PC-9 (cell line): ENCODE measurements at regions not wholly inside any gene's neighbourhood (a gene's known extent, or its start where the extent isn't known, plus 50 kb on each side); places are given as distances from the start of the nearest gene placed in this dataset.

Experiments used
- BruUV-seq: library from RNA; stranded (reverse); fragments of 400-500 nt; replicated peaks from 2 replicates; lab custom pipeline; 2021; lab: Mats Ljungman, UMichigan
- CTCF ChIA-PET: fragments of 300-600 bp; sonication (Branson Sonifier 250); formaldehyde crosslinking; loops from one replicate; lab custom pipeline; 2022; ENCODE audit warnings: antibody characterized with exemption; lab: Charles Lee
- POLR2A ChIA-PET: fragments of 300-600 bp; sonication (Branson Sonifier 250); formaldehyde crosslinking; loops from one replicate; lab custom pipeline; 2022; ENCODE audit warnings: antibody characterized with exemption; ENCODE audit not compliant: unreplicated experiment; lab: Charles Lee
- DNase-seq, 2 experiments: peaks; one replicate each; pipeline versions ENCODE4 v3.0.0 to v3.0.0-alpha.2; 2015 to 2022; ENCODE audit warnings: mixed read lengths in 1 of 2
- H2AFZ ChIP-seq: fragments of 200-600 bp; sonication (generic); 2 replicates; pipeline ENCODE4 v1.8.1; 2017; ENCODE audit warnings: antibody characterized with exemption
- H3F3A ChIP-seq: fragments of 200-600 bp; sonication (generic); 2 replicates; pipeline ENCODE4 v1.8.1; 2017; ENCODE audit warnings: antibody characterized with exemption, mild to moderate bottlenecking, low read depth; ENCODE audit not compliant: insufficient read depth
- H3K27ac ChIP-seq: fragments of 200-600 bp; sonication (generic); 2 replicates; pipeline ENCODE4 v1.6.1; 2016; ENCODE audit warnings: mixed run types
- H3K27me3 ChIP-seq: fragments of 200-600 bp; sonication (generic); 2 replicates; pipeline ENCODE4 v1.6.1; 2016; ENCODE audit warnings: low read depth, mixed run types; ENCODE audit not compliant: insufficient read depth
- H3K36me3 ChIP-seq: fragments of 200-600 bp; sonication (generic); 2 replicates; pipeline ENCODE4 v1.6.1; 2016; ENCODE audit warnings: low read depth, mixed run types
- H3K4me1 ChIP-seq: fragments of 200-600 bp; sonication (generic); replicated peaks from 2 replicates; pipeline ENCODE4 v1.6.1; 2016; ENCODE audit warnings: mixed run types; ENCODE audit not compliant: insufficient read depth
- H3K4me2 ChIP-seq: fragments of 200-600 bp; sonication (generic); 2 replicates; pipeline ENCODE4 v1.6.1; 2017; ENCODE audit warnings: mixed run types
- H3K4me3 ChIP-seq: fragments of 200-600 bp; sonication (generic); 2 replicates; pipeline ENCODE4 v1.6.1; 2016; ENCODE audit warnings: mixed run types
- H3K79me2 ChIP-seq: fragments of 200-600 bp; sonication (generic); 2 replicates; pipeline ENCODE4 v1.6.1; 2017; ENCODE audit warnings: low read depth, mixed run types
- H3K9me2 ChIP-seq: fragments of 200-600 bp; sonication (generic); 2 replicates; pipeline ENCODE4 v1.8.1; 2017; ENCODE audit warnings: mild to moderate bottlenecking; ENCODE audit not compliant: insufficient read depth
- H3K9me3 ChIP-seq: fragments of 200-600 bp; sonication (generic); 2 replicates; pipeline ENCODE4 v1.8.1; 2016; ENCODE audit warnings: low read depth; ENCODE audit not compliant: insufficient read depth
- H4K20me1 ChIP-seq: fragments of 200-600 bp; sonication (generic); 2 replicates; pipeline ENCODE4 v1.8.1; 2017; ENCODE audit not compliant: insufficient read depth
- EZH2 ChIP-seq: fragments of 200-600 bp; sonication (generic); IDR thresholded peaks from 2 replicates; pipeline ENCODE4 v1.8.0; 2017; ENCODE audit warnings: antibody characterized with exemption, low read depth
- intact Hi-C: fragments of 100-400 bp; cut with micrococcal nuclease; formaldehyde crosslinking; loops from one replicate; pipeline ENCODE4 v1.10.0; 2022; ENCODE audit not compliant: unreplicated experiment
- TF ChIP-seq, protein P1 (sequence below): fragments of 200-600 bp; sonication (generic); conservative IDR thresholded peaks from 2 replicates; pipeline ENCODE4 v1.6.1; 2017; ENCODE audit warnings: mixed run types, antibody characterized with exemption, mild to moderate bottlenecking, moderate library complexity

DNA sequence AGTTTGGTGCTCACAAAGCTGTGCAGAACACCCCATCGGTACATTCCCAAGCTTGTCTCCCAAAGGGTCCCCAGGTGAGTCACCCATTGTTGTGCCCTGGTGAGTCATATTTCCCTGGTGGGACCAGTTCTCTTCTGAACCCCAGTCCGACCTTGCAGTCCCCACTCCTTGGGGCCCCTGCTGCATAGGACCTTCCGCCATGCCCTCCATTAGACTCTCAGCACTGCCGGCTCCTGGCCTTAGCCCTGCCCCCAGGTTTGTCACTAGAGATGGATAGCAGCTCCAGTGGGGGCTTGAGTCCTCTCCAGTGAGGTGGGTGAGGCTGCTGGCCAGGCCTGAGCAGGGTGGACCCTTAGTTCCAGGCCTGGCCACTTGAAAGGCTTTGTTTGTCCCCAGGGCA lies 80.5 kb upstream of the MKI67 start:
- Histone ChIP-seq H3K4me3 (no peak overlapping the region), H3K4me2 (no peak overlapping the region), H4K20me1 (no peaks in the 10 kb centered on the region), H2AFZ (no peak overlapping the region), H3K9me3 (no peaks in the 10 kb centered on the region), H3F3A (no peaks in the 10 kb centered on the region), H3K36me3 (no peaks in the 10 kb centered on the region), H3K9me2 (no peaks in the 10 kb centered on the region), H3K27me3 (peaks cover 11% of the 10 kb centered on the region), H3K79me2 (no peaks in the 10 kb centered on the region), H3K27ac (no peak overlapping the region), H3K4me1 (no peaks in the 10 kb centered on the region)
- no peak for DNase-seq
- intact Hi-C loops = no loop called here
- BruUV-seq = no TSS peak
- POLR2A ChIA-PET = no interaction called here
- TF ChIP-seq, protein P1, sequence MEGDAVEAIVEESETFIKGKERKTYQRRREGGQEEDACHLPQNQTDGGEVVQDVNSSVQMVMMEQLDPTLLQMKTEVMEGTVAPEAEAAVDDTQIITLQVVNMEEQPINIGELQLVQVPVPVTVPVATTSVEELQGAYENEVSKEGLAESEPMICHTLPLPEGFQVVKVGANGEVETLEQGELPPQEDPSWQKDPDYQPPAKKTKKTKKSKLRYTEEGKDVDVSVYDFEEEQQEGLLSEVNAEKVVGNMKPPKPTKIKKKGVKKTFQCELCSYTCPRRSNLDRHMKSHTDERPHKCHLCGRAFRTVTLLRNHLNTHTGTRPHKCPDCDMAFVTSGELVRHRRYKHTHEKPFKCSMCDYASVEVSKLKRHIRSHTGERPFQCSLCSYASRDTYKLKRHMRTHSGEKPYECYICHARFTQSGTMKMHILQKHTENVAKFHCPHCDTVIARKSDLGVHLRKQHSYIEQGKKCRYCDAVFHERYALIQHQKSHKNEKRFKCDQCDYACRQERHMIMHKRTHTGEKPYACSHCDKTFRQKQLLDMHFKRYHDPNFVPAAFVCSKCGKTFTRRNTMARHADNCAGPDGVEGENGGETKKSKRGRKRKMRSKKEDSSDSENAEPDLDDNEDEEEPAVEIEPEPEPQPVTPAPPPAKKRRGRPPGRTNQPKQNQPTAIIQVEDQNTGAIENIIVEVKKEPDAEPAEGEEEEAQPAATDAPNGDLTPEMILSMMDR = no peak
- no peak for TF ChIP-seq EZH2
- CTCF ChIA-PET = no interaction called here

- Histone ChIP-seq H3K9me2 (no peaks in the 10 kb centered on the region), H2AFZ (no peak overlapping the region), H3K36me3 (no peaks in the 10 kb centered on the region), H3K27me3 (peaks cover 35% of the 10 kb centered on the region), H4K20me1 (no peaks in the 10 kb centered on the region), H3K4me1 (no peaks in the 10 kb centered on the region), H3K79me2 (no peaks in the 10 kb centered on the region), H3K27ac (no peak overlapping the region), H3K9me3 (no peaks in the 10 kb centered on the region), H3K4me2 (no peak overlapping the region), H3F3A (no peaks in the 10 kb centered on the region), H3K4me3 (no peak overlapping the region)
- no TSS peak for BruUV-seq
- CTCF ChIA-PET = no interaction called here
- POLR2A ChIA-PET = no interaction called here
- DNase-seq = no peak
- intact Hi-C loops = no loop called here
- no peak for TF ChIP-seq EZH2
- TF ChIP-seq, protein P1 = no peak
Observed at GRCh38 chr10:128209862-128210214, 83.6 kb upstream of the MKI67 start.

GRCh38 chr10:128210215-128211063 lies 84.2 kb upstream of the MKI67 start:
- Histone ChIP-seq H3K4me1 (no peaks in the 10 kb centered on the region), H3K9me2 (no peaks in the 10 kb centered on the region), H3K9me3 (no peaks in the 10 kb centered on the region), H4K20me1 (no peaks in the 10 kb centered on the region), H3K27me3 (peaks cover 41% of the 10 kb centered on the region), H2AFZ (no peak overlapping the region), H3F3A (no peaks in the 10 kb centered on the region), H3K27ac (no peak overlapping the region), H3K79me2 (no peaks in the 10 kb centered on the region), H3K4me3 (no peak overlapping the region), H3K36me3 (no peaks in the 10 kb centered on the region), H3K4me2 (no peak overlapping the region)
- DNase-seq = peak in 1 of 2 experiments; percentile 12
- no peak for TF ChIP-seq EZH2
- TF ChIP-seq, protein P1 = no peak
- POLR2A ChIA-PET = no interaction called here
- intact Hi-C loops = no loop called here
- no TSS peak for BruUV-seq
- CTCF ChIA-PET = no interaction called here
